ENCODE measurements at regions not wholly inside any gene's neighbourhood (a gene's known extent, or its start where the extent isn't known, plus 50 kb on each side); places are given as distances from the start of the nearest gene placed in this dataset.

DNA sequence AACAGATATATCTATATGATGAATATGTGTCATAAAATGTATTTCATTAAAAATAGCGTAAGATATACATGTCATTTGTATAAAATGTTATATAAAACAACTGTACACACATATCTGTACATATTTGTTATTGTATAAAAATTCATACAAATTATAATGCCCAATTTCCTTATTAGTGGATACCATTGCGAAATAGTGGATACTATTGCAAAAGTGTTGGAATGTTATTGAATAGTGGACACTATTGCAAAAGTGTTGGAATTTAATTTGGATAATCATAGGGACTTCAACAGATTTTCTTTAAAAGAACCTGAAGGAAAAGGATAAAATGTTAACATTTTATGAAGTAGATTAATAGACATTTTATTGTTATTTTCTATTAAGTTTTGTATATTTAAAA is 487.4 kb downstream of the HAO1 start:
- H3K27ac ChIP-seq (ENCODE audit: insufficient read depth, low read length): no peak overlapping the region
- BruUV-seq (replicated peaks): no TSS peak
- H2BK5ac ChIP-seq (ENCODE audit: low read depth, low read length, poor library complexity, severe bottlenecking): no peak overlapping the region
- POLR2A ChIA-PET (ENCODE audit: unreplicated experiment): no interaction called here
- TF ChIP-seq CEBPB (IDR thresholded peaks at IDR 0.05; ENCODE audit: low read depth, low read length) (peak; percentile 82), MAZ (IDR thresholded peaks at IDR 0.05; ENCODE audit: borderline replicate concordance, low read depth, low read length) (no peak)
- H3K4me1 ChIP-seq (ENCODE audit: control insufficient read depth, insufficient read depth, low read length): no peaks in the 10 kb centered on the region
- ATAC-seq (ENCODE audit: low read depth): no peak
- no peak overlapping the region for H3K4me2 ChIP-seq (ENCODE audit: low read depth, low read length)
- H3K9ac ChIP-seq (ENCODE audit: low read depth, low read length): no peak overlapping the region
- H3K79me1 ChIP-seq (ENCODE audit: low read depth in 1 of 2, low read length in 2 of 2): no peaks in the 10 kb centered on the region
- dilution Hi-C loops (cut with HindIII; ENCODE audit: low sequenced_read_pairs, unreplicated experiment): no loop called here
- no peak overlapping the region for H2AK5ac ChIP-seq (ENCODE audit: low read depth, low read length)
- no peak overlapping the region for H4K5ac ChIP-seq (ENCODE audit: low read depth, low read length)
- no peaks in the 10 kb centered on the region for H4K20me1 ChIP-seq (ENCODE audit: insufficient read depth, low read length)
- H3K9me3 ChIP-seq (ENCODE audit: control insufficient read depth, insufficient read depth, low read length): no peaks in the 10 kb centered on the region; the same call in 1 of the 2 replicates
- no peak overlapping the region for H4K8ac ChIP-seq (ENCODE audit: low read depth in 2 of 2, low read length in 2 of 2)
- intact Hi-C loops (cut with micrococcal nuclease): no loop called here
- no peak overlapping the region for H3K56ac ChIP-seq (ENCODE audit: extremely low read depth, insufficient read depth, low read length)
- H3K14ac ChIP-seq (replicated peaks; ENCODE audit: low read depth, low read length): no peak overlapping the region
- H3K27me3 ChIP-seq (ENCODE audit: control insufficient read depth, insufficient read depth, low read length): no peaks in the 10 kb centered on the region
- H3K4ac ChIP-seq (ENCODE audit: low read depth, low read length): no peak overlapping the region
- no peak overlapping the region for H2BK20ac ChIP-seq (ENCODE audit: low read depth, low read length)
- no peak overlapping the region for H3K4me3 ChIP-seq (ENCODE audit: insufficient read depth, low read depth, low read length)
- no peak for DNase-seq
- no peak overlapping the region for H2AK9ac ChIP-seq (replicated peaks; ENCODE audit: low read depth, low read length, poor library complexity)
- H3K36me3 ChIP-seq (ENCODE audit: control insufficient read depth, insufficient read depth, low read length): no peaks in the 10 kb centered on the region
- H3K9me1 ChIP-seq (ENCODE audit: insufficient read depth, low read length): no peaks in the 10 kb centered on the region
- no peak overlapping the region for H2BK15ac ChIP-seq (ENCODE audit: low read depth, low read length)
- in situ Hi-C loops (cut with MboI; ENCODE audit: low sequenced_read_pairs): no loop called here
- no peak overlapping the region for H3K23ac ChIP-seq (ENCODE audit: low read depth, low read length)
- H2AFZ ChIP-seq (replicated peaks; ENCODE audit: low read length, poor library complexity): no peak overlapping the region
- H2BK120ac ChIP-seq (ENCODE audit: low read depth, low read length): no peak overlapping the region
- no CpG with 5 or more reads among the region's 2 CpGs for WGBS, 2 experiments (ENCODE audit: extremely low coverage in 2 of 2, insufficient read length in 1 of 2)
- H3K18ac ChIP-seq (ENCODE audit: low read depth, low read length): no peak overlapping the region
- H4K91ac ChIP-seq (ENCODE audit: insufficient read depth, low read depth, low read length): no peak overlapping the region
- CTCF ChIA-PET: no interaction called here
